Suppressor macrophage treated with lipopolysaccharide for 4 hours (primary cell): ENCODE measurements at regions not wholly inside any gene's neighbourhood (a gene's known extent, or its start where the extent isn't known, plus 50 kb on each side); places are given as distances from the start of the nearest gene placed in this dataset.
"Not testable (repeated sequence)": the region's sequence is repeated elsewhere in the genome, so short reads cannot be mapped to it uniquely, and the experiment has no call there.

ENCODE experiments used
- DNase-seq: peaks from one replicate; pipeline ENCODE4 v3.0.0-alpha.2; 2020

- no peak for DNase-seq
Measured at GRCh38 chr10:109633846-109634245, 289.5 kb downstream of the XPNPEP1 start.

DNA sequence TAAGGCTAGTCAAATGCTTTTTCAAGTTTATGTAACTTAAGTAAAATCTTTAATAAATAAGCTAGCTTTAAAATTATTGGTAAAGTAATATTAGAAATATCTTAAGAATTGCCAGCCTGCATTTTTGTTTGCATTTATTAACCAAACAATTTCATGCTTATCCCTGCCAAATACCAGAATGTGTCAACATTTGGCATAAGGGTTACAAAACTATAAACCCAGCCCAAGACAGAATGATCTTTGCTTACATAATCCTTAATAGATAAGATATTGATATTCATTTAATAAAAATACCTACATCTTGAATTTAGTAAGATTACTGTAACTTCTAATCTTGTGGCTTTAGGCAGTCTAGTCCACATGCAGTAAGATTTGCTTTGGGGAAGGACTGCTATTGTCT lies 290.3 kb downstream of the XPNPEP1 start:
- DNase-seq = not testable (repeated sequence)

GRCh38 chr10:109624939-109625338 lies 298.4 kb downstream of the XPNPEP1 start:
- DNase-seq = no peak

GRCh38 chr10:109622566-109622965 lies 300.7 kb downstream of the XPNPEP1 start:
- no peak for DNase-seq

- DNase-seq = no peak
Measured at GRCh38 chr10:109620396-109620795, 302.9 kb downstream of the XPNPEP1 start.

DNA sequence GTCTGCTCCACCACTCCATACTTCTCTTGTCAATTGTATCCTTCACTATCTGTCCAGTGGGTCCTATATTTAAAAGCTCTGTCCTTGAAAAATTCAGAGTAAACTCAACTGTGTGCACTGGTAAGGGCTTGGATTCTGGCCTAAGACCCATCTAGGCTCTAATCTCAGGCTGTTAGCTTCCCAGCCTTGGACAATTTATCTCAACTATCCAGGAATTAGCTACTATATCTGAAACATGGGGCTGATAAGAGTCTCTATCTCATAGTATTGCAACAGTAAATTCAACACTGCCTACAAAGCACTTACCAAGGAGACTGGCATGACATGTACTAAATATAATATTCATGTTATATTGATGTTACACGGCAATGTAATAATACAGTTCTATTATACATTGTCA lies 303.4 kb downstream of the XPNPEP1 start:
- no peak for DNase-seq

DNA sequence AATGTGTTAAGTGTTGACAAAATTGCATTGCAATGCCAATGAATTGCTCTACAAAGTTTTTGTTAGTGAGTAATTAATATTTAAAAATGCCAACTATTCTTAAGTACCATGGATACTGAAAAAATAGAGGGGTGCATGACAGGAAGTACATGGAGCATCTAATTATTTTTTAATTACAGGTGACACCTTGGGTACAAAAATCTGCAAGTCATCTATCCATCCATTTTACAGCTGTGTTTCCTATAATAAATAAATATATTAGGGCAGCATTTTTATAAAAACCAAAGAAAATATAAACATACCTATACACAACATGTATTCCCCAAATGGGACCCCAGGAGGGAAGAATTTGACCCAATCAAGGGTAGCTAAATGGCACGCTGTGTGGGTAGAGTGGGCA lies 304.6 kb downstream of the XPNPEP1 start:
- DNase-seq = no peak

DNA sequence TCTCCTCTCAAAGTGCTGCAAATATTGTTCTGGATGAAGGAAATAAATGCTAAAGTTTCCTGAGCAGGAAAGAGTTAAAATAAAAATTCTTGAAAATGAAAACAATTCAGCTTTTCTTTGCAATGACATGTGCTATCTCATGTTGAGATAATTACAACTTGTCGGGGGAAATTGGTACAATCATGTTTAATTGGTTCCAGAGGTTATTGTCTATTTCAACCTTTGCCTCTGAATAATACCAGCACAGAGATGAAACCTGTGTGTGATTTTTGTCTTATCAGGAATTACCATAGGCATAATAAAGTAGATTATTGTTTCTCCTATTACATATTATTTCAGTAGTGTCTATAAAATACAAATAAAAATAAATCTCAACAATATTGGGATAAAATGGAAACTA lies 305.0 kb downstream of the XPNPEP1 start:
- DNase-seq = no peak

- no peak for DNase-seq
Measured at GRCh38 chr10:109616359-109616980, 306.8 kb downstream of the XPNPEP1 start.

GRCh38 chr10:109595356-109595755 lies 328.0 kb downstream of the XPNPEP1 start:
- not testable (repeated sequence) for DNase-seq

GRCh38 chr10:109593682-109594081 lies 329.6 kb downstream of the XPNPEP1 start:
- no peak for DNase-seq

GRCh38 chr10:109592391-109592790 lies 330.9 kb downstream of the XPNPEP1 start:
- DNase-seq = no peak

- no peak for DNase-seq
Measured at GRCh38 chr10:109591601-109592000, 331.7 kb downstream of the XPNPEP1 start.

- no peak for DNase-seq
Measured at GRCh38 chr10:109588259-109588658, 335.1 kb downstream of the XPNPEP1 start.

- DNase-seq = no peak
Measured at GRCh38 chr10:109587366-109587765, 335.9 kb downstream of the XPNPEP1 start.

GRCh38 chr10:109556399-109556798 lies 366.9 kb downstream of the XPNPEP1 start:
- DNase-seq = no peak

DNA sequence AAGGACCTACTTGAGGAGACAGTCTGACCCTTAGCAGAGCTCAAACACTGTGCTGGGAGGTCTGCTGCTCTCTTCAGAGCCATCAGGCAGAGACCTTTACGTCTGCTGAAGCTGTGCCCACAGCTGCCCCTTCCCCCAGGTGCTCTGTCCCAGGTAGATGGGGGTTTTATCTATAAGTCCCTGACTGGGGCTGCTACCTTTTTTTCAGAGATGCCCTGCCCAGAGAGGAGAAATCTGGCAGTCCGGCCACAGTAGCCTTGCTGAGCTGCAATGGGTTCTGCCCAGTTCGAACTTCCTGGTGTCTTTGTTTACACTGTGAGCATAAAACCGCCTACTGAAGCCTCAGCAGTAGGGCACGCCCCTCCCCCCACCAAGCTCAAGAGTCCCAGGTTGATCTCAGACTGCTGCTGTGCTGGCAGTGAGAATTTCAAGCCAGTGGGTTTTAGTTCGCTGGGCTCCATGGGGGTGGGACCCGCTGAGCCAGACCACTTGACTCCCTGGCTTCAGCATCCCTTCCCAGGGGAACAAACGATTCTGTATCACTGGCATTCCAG lies 381.2 kb downstream of the XPNPEP1 start:
- not testable (repeated sequence) for DNase-seq

GRCh38 chr10:109534193-109534592 lies 389.1 kb downstream of the XPNPEP1 start:
- DNase-seq = no peak

- no peak for DNase-seq
Measured at GRCh38 chr10:109529258-109529657, 394.1 kb downstream of the XPNPEP1 start.

DNA sequence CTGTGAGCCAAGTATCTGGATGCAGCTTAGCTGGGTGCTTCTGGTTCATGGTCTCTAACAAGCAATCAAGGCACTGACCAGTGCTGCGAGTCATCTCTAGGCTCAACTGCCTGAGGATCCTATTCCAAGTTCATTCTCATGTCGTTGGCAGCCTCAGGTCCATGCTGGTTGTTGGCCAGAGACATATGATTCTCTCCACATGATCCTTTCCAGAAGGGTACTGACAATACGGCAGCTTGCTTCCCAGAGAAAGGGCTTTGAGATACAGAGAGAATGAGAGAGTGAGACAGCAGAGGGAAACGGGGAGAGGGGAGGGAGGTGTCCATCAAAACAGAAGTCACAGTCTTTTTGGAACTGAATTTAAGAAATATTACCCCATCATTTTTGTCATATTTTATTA lies 405.6 kb downstream of the XPNPEP1 start:
- DNase-seq = no peak

GRCh38 chr10:109504401-109504800 lies 418.9 kb downstream of the XPNPEP1 start:
- DNase-seq = peak; percentile 1

GRCh38 chr10:109487691-109488090 lies 435.6 kb downstream of the XPNPEP1 start:
- no peak for DNase-seq

DNA sequence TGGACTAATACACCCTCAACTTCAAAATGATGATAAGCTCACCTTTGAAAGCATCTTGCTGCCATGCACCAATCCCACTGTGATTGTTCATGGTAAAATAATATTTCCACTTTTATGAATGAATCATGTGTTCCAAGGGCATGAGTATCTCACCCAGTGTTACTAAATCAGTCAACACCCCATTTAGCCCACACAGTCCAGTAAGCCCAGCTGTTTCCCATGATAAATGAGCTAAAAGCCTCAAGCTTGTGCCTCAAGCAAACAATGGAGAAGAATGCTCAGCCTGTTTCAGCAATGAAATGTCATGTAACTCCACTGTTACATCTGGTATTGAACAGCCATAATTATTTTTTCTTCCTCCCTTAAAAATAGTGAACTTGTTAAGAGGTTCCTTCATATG lies 442.5 kb downstream of the XPNPEP1 start:
- no peak for DNase-seq

DNA sequence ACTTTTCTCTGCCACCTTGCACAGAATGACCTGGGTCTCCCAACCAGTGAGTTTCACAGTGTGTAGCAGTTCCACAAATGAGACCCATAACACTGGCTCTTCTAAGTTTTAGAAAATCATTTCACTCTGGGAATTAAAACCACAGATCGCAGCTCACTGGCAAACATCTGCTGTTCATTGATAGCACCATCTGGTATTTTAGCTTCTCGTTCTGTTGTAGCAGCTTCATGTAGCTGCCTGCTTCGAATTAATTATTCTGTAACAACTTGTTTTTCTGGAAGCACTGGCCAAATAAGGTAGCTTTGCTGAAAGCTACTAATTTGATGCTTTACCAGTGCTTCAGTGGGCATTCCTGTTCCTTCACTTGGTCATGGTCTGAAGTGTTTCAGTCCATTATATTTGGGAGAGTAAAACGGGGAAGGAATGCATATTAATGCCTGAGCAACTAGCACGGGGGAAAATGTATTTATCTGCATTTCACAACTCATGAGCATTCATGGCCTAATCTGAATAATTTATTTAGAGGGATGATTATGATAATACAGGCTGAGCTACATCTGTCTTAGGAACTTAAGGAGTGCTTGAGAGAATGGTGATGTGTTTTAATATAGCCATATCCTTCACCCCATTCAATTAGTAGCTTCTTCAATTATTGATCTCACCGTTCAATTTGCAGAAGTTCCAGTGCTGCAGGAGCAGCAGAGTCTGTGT lies 447.4 kb downstream of the XPNPEP1 start:
- DNase-seq = no peak

DNA sequence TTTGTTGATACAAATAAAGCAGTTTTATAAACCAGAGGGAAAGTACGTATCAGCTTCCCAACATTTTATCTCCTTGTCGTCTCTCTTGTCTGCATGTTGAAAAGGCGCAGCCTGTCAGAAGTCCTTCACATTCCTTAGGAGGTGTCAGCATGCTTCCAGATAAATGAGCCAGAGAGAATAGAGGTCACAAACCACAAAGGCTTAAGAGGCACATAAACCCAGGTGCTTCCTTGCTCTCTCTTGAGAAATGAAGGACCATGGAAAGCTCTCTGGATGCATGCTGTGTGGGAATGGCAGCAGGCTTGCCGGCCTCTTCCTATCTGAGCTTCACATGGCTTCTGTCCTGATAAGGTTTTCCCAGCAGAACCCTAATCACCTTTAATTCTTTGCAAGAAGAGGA lies 448.5 kb downstream of the XPNPEP1 start:
- no peak for DNase-seq
